Kidney (tissue), 13 donors: ENCODE measurements at regions not wholly inside any gene's neighbourhood (a gene's known extent, or its start where the extent isn't known, plus 50 kb on each side); places are given as distances from the start of the nearest gene placed in this dataset.

ENCODE experiments used
- DNase-seq, 5 donors: peaks; one replicate each; pipeline ENCODE4 v3.0.0-alpha.2; 2013 to 2020
- FAIRE-seq: peaks from 2 replicates; lab custom pipeline; 2012; peaks lifted over from hg19 to GRCh38; lab: Jason Lieb, UNC
- H3K27ac ChIP-seq, 2 donors: one replicate each; pipeline ENCODE4 v1.7.0; 2013; ENCODE audit warnings: low read depth in 2 of 2, low read length in 2 of 2, inconsistent platforms in 1 of 2
- H3K27me3 ChIP-seq: one replicate; pipeline ENCODE4 v1.7.1; 2013; ENCODE audit warnings: low read length, inconsistent platforms; ENCODE audit not compliant: control insufficient read depth, insufficient read depth
- H3K36me3 ChIP-seq, 3 donors: one replicate each; pipeline versions ENCODE4 v1.7.0 to v1.7.1; 2013; ENCODE audit warnings: low read length in 3 of 3, control low read depth in 1 of 3, inconsistent platforms in 1 of 3; ENCODE audit not compliant: insufficient read depth in 3 of 3, control insufficient read depth in 2 of 3
- H3K4me1 ChIP-seq, 3 donors: one replicate each; pipeline versions ENCODE4 v1.7.0 to v1.7.1; 2013; ENCODE audit warnings: low read length in 3 of 3, inconsistent platforms in 1 of 3, low read depth in 1 of 3; ENCODE audit not compliant: control insufficient read depth in 2 of 3, insufficient read depth in 2 of 3
- H3K4me3 ChIP-seq, 3 donors: one replicate each; pipeline versions ENCODE4 v1.7.0 to v1.8.1; 2013; ENCODE audit warnings: low read length in 3 of 3, control low read depth in 1 of 3, inconsistent platforms in 1 of 3
- H3K9ac ChIP-seq, 3 donors: one replicate each; pipeline versions ENCODE4 v1.7.0 to v1.7.1; 2013; ENCODE audit warnings: low read length in 3 of 3, control low read depth in 1 of 3, inconsistent platforms in 1 of 3
- H3K9me3 ChIP-seq, 3 donors: one replicate each; pipeline versions ENCODE4 v1.7.0 to v1.7.1; 2013; ENCODE audit warnings: low read length in 3 of 3, control low read depth in 1 of 3, inconsistent platforms in 1 of 3; ENCODE audit not compliant: control insufficient read depth in 2 of 3, insufficient read depth in 1 of 3
- CTCF ChIP-seq: IDR thresholded peaks from 3 replicates; pipeline ENCODE4 v1.5.1; 2012; ENCODE audit warnings: mild to moderate bottlenecking, moderate library complexity, borderline replicate concordance; ENCODE audit not compliant: insufficient read depth; ENCODE audit errors: extremely low read depth
- intact Hi-C: fragments of 100-400 bp; cut with DNase I; formaldehyde crosslinking; loops from one replicate; pipeline ENCODE4 v1.11.1; 2022
- donor health status: control.
- donor health status: control.
- donor health status: control.
- donor health status: control.
- donor health status: control.
- donor health status: DM: yes; HTN: yes; CAD: no.
- donor health status: Normal renal cell carcinoma (clear cell type).

- no peak for FAIRE-seq
Measured at GRCh38 chr3:110865934-110866333, 205.7 kb upstream of the NECTIN3 start.

GRCh38 chr3:110868106-110868505 lies 203.5 kb upstream of the NECTIN3 start:
- Histone ChIP-seq H3K27ac (no peak overlapping the region), H3K4me3 (no peak overlapping the region), H3K4me1 (no peaks in the 10 kb centered on the region), H3K9me3 (no peaks in the 10 kb centered on the region), H3K27me3 (no peaks in the 10 kb centered on the region), H3K36me3 (no peaks in the 10 kb centered on the region), H3K9ac (no peak overlapping the region)
- no peak for TF ChIP-seq CTCF
- intact Hi-C loops, result no loop called here
- no peak for DNase-seq
- FAIRE-seq, result no peak

More at GRCh38 chr3:110865934-110866333, 205.7 kb upstream of the NECTIN3 start:
- H3K27me3 ChIP-seq, result no peaks in the 10 kb centered on the region
- intact Hi-C loops, result no loop called here
- H3K9me3 ChIP-seq, result no peaks in the 10 kb centered on the region
- no peak for DNase-seq
- H3K36me3 ChIP-seq, result no peaks in the 10 kb centered on the region
- no peaks in the 10 kb centered on the region for H3K4me1 ChIP-seq
- no peak overlapping the region for H3K9ac ChIP-seq
- H3K4me3 ChIP-seq, result no peak overlapping the region
- no peak overlapping the region for H3K27ac ChIP-seq
- TF ChIP-seq CTCF, result no peak

GRCh38 chr3:110869736-110870135 lies 201.9 kb upstream of the NECTIN3 start:
- no peak overlapping the region for H3K9ac ChIP-seq
- H3K9me3 ChIP-seq, result no peaks in the 10 kb centered on the region
- no peak for TF ChIP-seq CTCF
- H3K4me3 ChIP-seq, result no peak overlapping the region
- FAIRE-seq (no peak), DNase-seq (no peak)
- no peaks in the 10 kb centered on the region for H3K4me1 ChIP-seq
- intact Hi-C loops, result no loop called here
- no peak overlapping the region for H3K27ac ChIP-seq
- H3K36me3 ChIP-seq, result no peaks in the 10 kb centered on the region
- no peaks in the 10 kb centered on the region for H3K27me3 ChIP-seq

GRCh38 chr3:110871869-110872268 lies 199.7 kb upstream of the NECTIN3 start:
- FAIRE-seq (no peak), DNase-seq (no peak)
- Histone ChIP-seq H3K4me3 (no peak overlapping the region), H3K27me3 (no peaks in the 10 kb centered on the region), H3K36me3 (no peaks in the 10 kb centered on the region), H3K9me3 (no peaks in the 10 kb centered on the region), H3K9ac (no peak overlapping the region), H3K4me1 (no peaks in the 10 kb centered on the region), H3K27ac (no peak overlapping the region)
- no peak for TF ChIP-seq CTCF
- intact Hi-C loops, result no loop called here
